Neural progenitor cell (in vitro differentiated cells): ENCODE measurements at regions not wholly inside any gene's neighbourhood (a gene's known extent, or its start where the extent isn't known, plus 50 kb on each side); places are given as distances from the start of the nearest gene placed in this dataset.

ENCODE experiments used
- DNase-seq: peaks from one replicate; pipeline ENCODE4 v3.0.0-alpha.2; 2016; ENCODE audit warnings: low spot score
- H2AFZ ChIP-seq: fragments of 200-600 bp; sonication (generic); replicated peaks from 2 replicates; pipeline ENCODE4 v1.6.1; 2016; ENCODE audit warnings: antibody characterized with exemption
- H3F3A ChIP-seq: fragments of 200-600 bp; sonication (generic); 2 replicates; pipeline ENCODE4 v1.6.1; 2016; ENCODE audit warnings: antibody characterized with exemption, low read depth
- H3K27ac ChIP-seq: fragments of 200-600 bp; sonication (generic); 2 replicates; pipeline ENCODE4 v1.5.1; 2016; ENCODE audit warnings: mild to moderate bottlenecking
- H3K27me3 ChIP-seq: fragments of 200-600 bp; sonication (generic); 2 replicates; pipeline ENCODE4 v1.6.1; 2016; ENCODE audit warnings: mild to moderate bottlenecking, moderate library complexity
- H3K36me3 ChIP-seq: fragments of 200-600 bp; sonication (generic); 2 replicates; pipeline ENCODE4 v1.5.1; 2016
- H3K4me1 ChIP-seq: fragments of 200-600 bp; sonication (generic); 2 replicates; pipeline ENCODE4 v1.6.1; 2016; ENCODE audit warnings: mixed run types
- H3K4me2 ChIP-seq: fragments of 200-600 bp; sonication (generic); 2 replicates; pipeline ENCODE4 v1.6.1; 2016
- H3K4me3 ChIP-seq: fragments of 200-600 bp; sonication (generic); 2 replicates; pipeline ENCODE4 v1.5.1; 2016
- H3K79me2 ChIP-seq: fragments of 200-600 bp; sonication (generic); 2 replicates; pipeline ENCODE4 v1.6.1; 2016; ENCODE audit warnings: low read depth
- H3K9ac ChIP-seq: fragments of 200-600 bp; sonication (generic); 2 replicates; pipeline ENCODE4 v1.6.1; 2016
- H3K9me3 ChIP-seq: fragments of 200-600 bp; sonication (generic); 2 replicates; pipeline ENCODE4 v1.5.1; 2016; ENCODE audit warnings: low read depth
- H4K20me1 ChIP-seq: fragments of 200-600 bp; sonication (generic); 2 replicates; pipeline ENCODE4 v1.6.1; 2016; ENCODE audit warnings: low read depth
- H3K27ac Mint-ChIP-seq: 3 replicates; pipeline ENCODE4 v1.8.0; 2021; ENCODE audit warnings: mixed read lengths
- H3K27me3 Mint-ChIP-seq: 2 replicates; pipeline ENCODE4 v1.8.0; 2022; ENCODE audit warnings: low read depth, mild to moderate bottlenecking, inconsistent platforms, moderate library complexity, mixed read lengths; ENCODE audit not compliant: insufficient read depth
- H3K36me3 Mint-ChIP-seq: 3 replicates; pipeline ENCODE4 v1.8.0; 2021; ENCODE audit warnings: mixed read lengths
- H3K4me1 Mint-ChIP-seq: 3 replicates; pipeline ENCODE4 v1.8.0; 2021; ENCODE audit warnings: mixed read lengths
- H3K4me3 Mint-ChIP-seq: 3 replicates; pipeline ENCODE4 v1.8.0; 2021; ENCODE audit warnings: mild to moderate bottlenecking, moderate library complexity, mixed read lengths
- H3K9me3 Mint-ChIP-seq: 3 replicates; pipeline ENCODE4 v1.8.0; 2020; ENCODE audit warnings: mixed read lengths
- CTCF ChIP-seq: fragments of 200-600 bp; sonication (generic); IDR thresholded peaks from 2 replicates; pipeline ENCODE4 v1.5.1; 2017; ENCODE audit warnings: antibody characterized with exemption, mild to moderate bottlenecking
- EZH2 ChIP-seq: fragments of 200-600 bp; sonication (generic); IDR thresholded peaks from 2 replicates; pipeline ENCODE4 v1.6.1; 2017; ENCODE audit warnings: antibody characterized with exemption, mild to moderate bottlenecking, moderate library complexity
- EZH2phosphoT487 ChIP-seq: fragments of 200-600 bp; sonication (generic); IDR thresholded peaks from 2 replicates; pipeline ENCODE4 v1.6.1; 2017; ENCODE audit warnings: antibody characterized with exemption

- H3K9ac ChIP-seq: no peak overlapping the region
Observed at GRCh38 chr5:105878402-105878801, 1792.3 kb downstream of the EFNA5 start.

GRCh38 chr5:105877592-105877991, 1793.1 kb downstream of the EFNA5 start:
- H2AFZ ChIP-seq: no peak overlapping the region
- H4K20me1 ChIP-seq: no peaks in the 10 kb centered on the region
- no peaks in the 10 kb centered on the region for H3K4me1 Mint-ChIP-seq

More at GRCh38 chr5:105878402-105878801, 1792.3 kb downstream of the EFNA5 start:
- H4K20me1 ChIP-seq: no peaks in the 10 kb centered on the region
- DNase-seq: no peak
- H3K79me2 ChIP-seq: no peaks in the 10 kb centered on the region
- H3K4me3 ChIP-seq: no peak overlapping the region
- Mint-ChIP-seq H3K36me3 (no peaks in the 10 kb centered on the region), H3K9me3 (no peaks in the 10 kb centered on the region), H3K4me1 (no peaks in the 10 kb centered on the region), H3K27ac (no peak overlapping the region), H3K4me3 (no peak overlapping the region), H3K27me3 (no peaks in the 10 kb centered on the region)
- H3K27me3 ChIP-seq: no peaks in the 10 kb centered on the region
- H3F3A ChIP-seq: no peaks in the 10 kb centered on the region
- H3K36me3 ChIP-seq: no peaks in the 10 kb centered on the region
- no peak overlapping the region for H3K4me2 ChIP-seq
- no peaks in the 10 kb centered on the region for H3K9me3 ChIP-seq
- no peaks in the 10 kb centered on the region for H3K4me1 ChIP-seq
- peak overlapping the region; percentile 61 for H2AFZ ChIP-seq
- no peak for TF ChIP-seq EZH2phosphoT487
- TF ChIP-seq CTCF: no peak
- H3K27ac ChIP-seq: no peak overlapping the region

GRCh38 chr5:105874316-105874715, 1796.4 kb downstream of the EFNA5 start:
- Mint-ChIP-seq H3K4me1 (no peaks in the 10 kb centered on the region), H3K27me3 (no peaks in the 10 kb centered on the region), H3K4me3 (no peak overlapping the region), H3K27ac (no peak overlapping the region), H3K36me3 (no peaks in the 10 kb centered on the region), H3K9me3 (no peaks in the 10 kb centered on the region)
- H3K36me3 ChIP-seq: no peaks in the 10 kb centered on the region
- no peak for DNase-seq
- no peak overlapping the region for H2AFZ ChIP-seq
- no peaks in the 10 kb centered on the region for H3K9me3 ChIP-seq
- H3K27me3 ChIP-seq: no peaks in the 10 kb centered on the region
- no peaks in the 10 kb centered on the region for H3K4me1 ChIP-seq
- no peaks in the 10 kb centered on the region for H3K79me2 ChIP-seq
- no peaks in the 10 kb centered on the region for H3F3A ChIP-seq
- H3K4me3 ChIP-seq: no peak overlapping the region
- H4K20me1 ChIP-seq: no peaks in the 10 kb centered on the region
- H3K9ac ChIP-seq: no peak overlapping the region
- H3K27ac ChIP-seq: no peak overlapping the region
- no peak overlapping the region for H3K4me2 ChIP-seq
- TF ChIP-seq CTCF: no peak
- TF ChIP-seq EZH2phosphoT487: no peak
- TF ChIP-seq EZH2: no peak

More at GRCh38 chr5:105877592-105877991, 1793.1 kb downstream of the EFNA5 start:
- TF ChIP-seq EZH2phosphoT487 (no peak), EZH2 (no peak), CTCF (peak; percentile 27)
- no peak for DNase-seq
- Histone ChIP-seq H3K9ac (no peak overlapping the region), H3K9me3 (no peaks in the 10 kb centered on the region), H3K4me2 (no peak overlapping the region), H3F3A (no peaks in the 10 kb centered on the region), H3K4me1 (no peaks in the 10 kb centered on the region), H3K4me3 (no peak overlapping the region), H3K27ac (no peak overlapping the region), H3K36me3 (no peaks in the 10 kb centered on the region), H3K27me3 (no peaks in the 10 kb centered on the region), H3K79me2 (no peaks in the 10 kb centered on the region)
- H3K36me3 Mint-ChIP-seq: no peaks in the 10 kb centered on the region
- no peaks in the 10 kb centered on the region for H3K27me3 Mint-ChIP-seq
- no peak overlapping the region for H3K27ac Mint-ChIP-seq
- H3K9me3 Mint-ChIP-seq: no peaks in the 10 kb centered on the region
- no peak overlapping the region for H3K4me3 Mint-ChIP-seq
